ENCODE measurements at regions not wholly inside any gene's neighbourhood (a gene's known extent, or its start where the extent isn't known, plus 50 kb on each side); places are given as distances from the start of the nearest gene placed in this dataset.

DNA sequence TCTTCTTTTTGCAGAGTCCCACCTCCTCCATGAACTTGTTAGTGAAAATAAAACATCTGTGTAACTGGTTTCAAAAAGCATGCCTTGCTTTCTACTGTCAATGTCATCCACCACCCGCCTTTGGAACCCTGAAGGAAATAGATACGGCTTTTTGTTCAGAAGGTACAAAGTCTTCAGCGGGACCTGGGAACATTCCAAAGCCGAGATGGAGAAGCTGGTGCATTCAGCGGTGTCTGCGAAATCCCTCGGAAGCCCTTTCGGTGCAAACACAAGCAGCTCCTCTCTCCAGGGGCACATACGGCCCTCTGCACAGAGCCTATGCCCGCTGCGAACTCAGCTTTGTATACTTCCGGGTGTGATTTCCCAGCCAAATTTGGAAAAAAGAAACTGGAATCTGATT is 555.8 kb upstream of the SALL3 start:
- TF ChIP-seq, protein P1, sequence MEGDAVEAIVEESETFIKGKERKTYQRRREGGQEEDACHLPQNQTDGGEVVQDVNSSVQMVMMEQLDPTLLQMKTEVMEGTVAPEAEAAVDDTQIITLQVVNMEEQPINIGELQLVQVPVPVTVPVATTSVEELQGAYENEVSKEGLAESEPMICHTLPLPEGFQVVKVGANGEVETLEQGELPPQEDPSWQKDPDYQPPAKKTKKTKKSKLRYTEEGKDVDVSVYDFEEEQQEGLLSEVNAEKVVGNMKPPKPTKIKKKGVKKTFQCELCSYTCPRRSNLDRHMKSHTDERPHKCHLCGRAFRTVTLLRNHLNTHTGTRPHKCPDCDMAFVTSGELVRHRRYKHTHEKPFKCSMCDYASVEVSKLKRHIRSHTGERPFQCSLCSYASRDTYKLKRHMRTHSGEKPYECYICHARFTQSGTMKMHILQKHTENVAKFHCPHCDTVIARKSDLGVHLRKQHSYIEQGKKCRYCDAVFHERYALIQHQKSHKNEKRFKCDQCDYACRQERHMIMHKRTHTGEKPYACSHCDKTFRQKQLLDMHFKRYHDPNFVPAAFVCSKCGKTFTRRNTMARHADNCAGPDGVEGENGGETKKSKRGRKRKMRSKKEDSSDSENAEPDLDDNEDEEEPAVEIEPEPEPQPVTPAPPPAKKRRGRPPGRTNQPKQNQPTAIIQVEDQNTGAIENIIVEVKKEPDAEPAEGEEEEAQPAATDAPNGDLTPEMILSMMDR (conservative IDR thresholded peaks at IDR 0.05; ENCODE audit: low read depth, low read length) = no peak
- TF ChIP-seq EZH2 (IDR thresholded peaks at IDR 0.05; ENCODE audit: borderline replicate concordance, low read depth, low read length, poor library complexity, severe bottlenecking) = no peak
